ENCODE measurements at regions not wholly inside any gene's neighbourhood (a gene's known extent, or its start where the extent isn't known, plus 50 kb on each side); places are given as distances from the start of the nearest gene placed in this dataset.

DNA sequence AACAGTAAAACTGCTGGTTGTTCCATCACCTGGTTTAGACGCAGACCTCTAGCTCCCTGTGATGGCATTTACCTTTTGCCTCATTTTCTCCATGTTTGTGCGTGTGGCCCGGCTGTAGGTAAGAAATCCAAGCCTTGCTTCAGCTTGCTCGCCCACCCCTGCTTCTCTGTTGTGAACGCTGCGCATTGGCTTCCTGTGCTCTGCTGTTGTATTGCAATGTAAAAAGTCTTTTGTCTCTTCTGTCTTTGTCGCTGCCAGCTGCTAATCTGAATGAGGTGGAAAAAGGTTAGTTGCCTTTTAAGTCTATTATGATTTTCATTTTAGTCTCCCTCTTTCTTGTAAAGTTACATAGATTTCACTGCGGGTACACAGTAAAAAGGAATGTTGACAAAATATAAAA, 127.3 kb upstream of the PACRGL start:
- Histone ChIP-seq H3K9me3 (ENCODE audit: control insufficient read depth, insufficient read depth, low read length) (no peaks in the 10 kb centered on the region), H3K4me2 (ENCODE audit: low read depth, low read length) (no peak overlapping the region), H3K4ac (ENCODE audit: low read depth, low read length) (no peak overlapping the region), H3K23ac (ENCODE audit: low read depth, low read length) (no peak overlapping the region), H3K18ac (ENCODE audit: low read depth, low read length) (no peak overlapping the region), H2AK5ac (ENCODE audit: low read depth, low read length) (no peak overlapping the region), H2BK120ac (ENCODE audit: low read depth, low read length) (no peak overlapping the region), H3K56ac (ENCODE audit: extremely low read depth, insufficient read depth, low read length) (no peak overlapping the region), H2BK20ac (ENCODE audit: low read depth, low read length) (no peak overlapping the region), H3K36me3 (ENCODE audit: control insufficient read depth, insufficient read depth, low read length) (no peaks in the 10 kb centered on the region), H3K9ac (ENCODE audit: low read depth, low read length) (no peak overlapping the region), H4K8ac (ENCODE audit: low read depth in 2 of 2, low read length in 2 of 2) (no peak overlapping the region), H3K4me3 (ENCODE audit: insufficient read depth, low read depth, low read length) (no peak overlapping the region), H3K27me3 (ENCODE audit: control insufficient read depth, insufficient read depth, low read length) (no peaks in the 10 kb centered on the region), H3K14ac (replicated peaks; ENCODE audit: low read depth, low read length) (no peak overlapping the region), H2AFZ (replicated peaks; ENCODE audit: low read length, poor library complexity) (no peak overlapping the region), H3K4me1 (ENCODE audit: control insufficient read depth, insufficient read depth, low read length) (no peaks in the 10 kb centered on the region), H4K20me1 (ENCODE audit: insufficient read depth, low read length) (no peaks in the 10 kb centered on the region), H4K5ac (ENCODE audit: low read depth, low read length) (no peak overlapping the region), H4K91ac (ENCODE audit: insufficient read depth, low read depth, low read length) (no peak overlapping the region), H2AK9ac (replicated peaks; ENCODE audit: low read depth, low read length, poor library complexity) (no peak overlapping the region), H3K79me1 (ENCODE audit: low read depth in 1 of 2, low read length in 2 of 2) (no peaks in the 10 kb centered on the region), H3K27ac (ENCODE audit: insufficient read depth, low read length) (no peak overlapping the region), H2BK15ac (ENCODE audit: low read depth, low read length) (no peak overlapping the region), H3K9me1 (ENCODE audit: insufficient read depth, low read length) (no peaks in the 10 kb centered on the region), H2BK5ac (ENCODE audit: low read depth, low read length, poor library complexity, severe bottlenecking) (no peak overlapping the region)
- no peak for ATAC-seq (ENCODE audit: low read depth)
- intact Hi-C loops (cut with micrococcal nuclease) = no loop called here
- in situ Hi-C loops (cut with MboI; ENCODE audit: low sequenced_read_pairs) = no loop called here
- WGBS, 2 experiments (ENCODE audit: extremely low coverage in 2 of 2, insufficient read length in 1 of 2) = 100% methylated on average over 3 of the region's 8 CpGs; no CpG with 5 or more reads in 1 of the 2 experiments
- TF ChIP-seq RAD21 (IDR thresholded peaks at IDR 0.05; ENCODE audit: low read length) (no peak), NFE2L2 (IDR thresholded peaks at IDR 0.05; ENCODE audit: low read depth, low read length) (no peak), RCOR1 (IDR thresholded peaks at IDR 0.05; ENCODE audit: insufficient replicate concordance, low read length) (no peak), CHD1 (IDR thresholded peaks at IDR 0.05; ENCODE audit: low read depth, low read length) (no peak), POLR2A (IDR thresholded peaks at IDR 0.05; ENCODE audit: low read depth, low read length) (no peak), SMC3 (IDR thresholded peaks at IDR 0.05; ENCODE audit: low read depth, low read length) (no peak), RFX5 (IDR thresholded peaks at IDR 0.05; ENCODE audit: low read depth, low read length) (no peak), CEBPB (IDR thresholded peaks at IDR 0.05; ENCODE audit: low read depth, low read length) (no peak), MAFK (IDR thresholded peaks at IDR 0.05; ENCODE audit: low read depth, low read length) (no peak)
- TF ChIP-seq, protein P1, sequence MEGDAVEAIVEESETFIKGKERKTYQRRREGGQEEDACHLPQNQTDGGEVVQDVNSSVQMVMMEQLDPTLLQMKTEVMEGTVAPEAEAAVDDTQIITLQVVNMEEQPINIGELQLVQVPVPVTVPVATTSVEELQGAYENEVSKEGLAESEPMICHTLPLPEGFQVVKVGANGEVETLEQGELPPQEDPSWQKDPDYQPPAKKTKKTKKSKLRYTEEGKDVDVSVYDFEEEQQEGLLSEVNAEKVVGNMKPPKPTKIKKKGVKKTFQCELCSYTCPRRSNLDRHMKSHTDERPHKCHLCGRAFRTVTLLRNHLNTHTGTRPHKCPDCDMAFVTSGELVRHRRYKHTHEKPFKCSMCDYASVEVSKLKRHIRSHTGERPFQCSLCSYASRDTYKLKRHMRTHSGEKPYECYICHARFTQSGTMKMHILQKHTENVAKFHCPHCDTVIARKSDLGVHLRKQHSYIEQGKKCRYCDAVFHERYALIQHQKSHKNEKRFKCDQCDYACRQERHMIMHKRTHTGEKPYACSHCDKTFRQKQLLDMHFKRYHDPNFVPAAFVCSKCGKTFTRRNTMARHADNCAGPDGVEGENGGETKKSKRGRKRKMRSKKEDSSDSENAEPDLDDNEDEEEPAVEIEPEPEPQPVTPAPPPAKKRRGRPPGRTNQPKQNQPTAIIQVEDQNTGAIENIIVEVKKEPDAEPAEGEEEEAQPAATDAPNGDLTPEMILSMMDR (conservative IDR thresholded peaks at IDR 0.05; ENCODE audit: low read depth, low read length) = no peak
- TF ChIP-seq, protein P2, sequence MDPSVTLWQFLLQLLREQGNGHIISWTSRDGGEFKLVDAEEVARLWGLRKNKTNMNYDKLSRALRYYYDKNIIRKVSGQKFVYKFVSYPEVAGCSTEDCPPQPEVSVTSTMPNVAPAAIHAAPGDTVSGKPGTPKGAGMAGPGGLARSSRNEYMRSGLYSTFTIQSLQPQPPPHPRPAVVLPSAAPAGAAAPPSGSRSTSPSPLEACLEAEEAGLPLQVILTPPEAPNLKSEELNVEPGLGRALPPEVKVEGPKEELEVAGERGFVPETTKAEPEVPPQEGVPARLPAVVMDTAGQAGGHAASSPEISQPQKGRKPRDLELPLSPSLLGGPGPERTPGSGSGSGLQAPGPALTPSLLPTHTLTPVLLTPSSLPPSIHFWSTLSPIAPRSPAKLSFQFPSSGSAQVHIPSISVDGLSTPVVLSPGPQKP (IDR thresholded peaks at IDR 0.05; ENCODE audit: borderline replicate concordance, low read depth, low read length) = no peak
- dilution Hi-C loops (cut with HindIII; ENCODE audit: low sequenced_read_pairs, unreplicated experiment) = no loop called here
- BruUV-seq (replicated peaks) = no TSS peak
- no peak for DNase-seq
- CTCF ChIA-PET = no interaction called here
- POLR2A ChIA-PET (ENCODE audit: unreplicated experiment) = no interaction called here
